ENCODE measurements at regions not wholly inside any gene's neighbourhood (a gene's known extent, or its start where the extent isn't known, plus 50 kb on each side); places are given as distances from the start of the nearest gene placed in this dataset.

DNA sequence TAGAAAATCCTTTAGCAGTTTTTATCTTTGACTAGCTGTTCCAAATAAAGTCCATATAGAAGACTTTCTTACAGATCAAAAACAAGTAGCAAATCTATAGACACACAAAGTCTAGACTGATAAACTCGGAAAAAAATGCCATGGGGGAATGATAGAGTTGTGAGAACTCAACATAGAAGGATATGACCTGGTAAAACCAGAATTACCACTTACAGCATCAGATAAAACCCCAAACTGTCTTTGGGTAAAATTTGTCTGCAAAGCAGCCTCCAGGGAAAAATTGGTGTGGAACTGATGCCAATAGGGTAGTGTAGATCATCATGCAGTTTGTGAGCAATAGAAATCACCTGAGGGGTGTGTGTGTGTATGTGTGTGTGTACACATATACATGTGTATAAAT is 579.1 kb downstream of the SPOCK3 start:
- no peak for TF ChIP-seq EP300 (IDR thresholded peaks at IDR 0.05; ENCODE audit: low read length)
- no peak for TF ChIP-seq BCL6 (CRISPR knock-in tag; IDR thresholded peaks at IDR 0.05)
- TF ChIP-seq SLC30A9 (CRISPR knock-in tag; IDR thresholded peaks at IDR 0.05) = no peak
- no peak for TF ChIP-seq POLR2A (conservative IDR thresholded peaks at IDR 0.05)
- TF ChIP-seq U2AF2 (optimal IDR thresholded peaks at IDR 0.05; ENCODE audit: low read depth, low read length) = no peak
- TF ChIP-seq, protein P1, sequence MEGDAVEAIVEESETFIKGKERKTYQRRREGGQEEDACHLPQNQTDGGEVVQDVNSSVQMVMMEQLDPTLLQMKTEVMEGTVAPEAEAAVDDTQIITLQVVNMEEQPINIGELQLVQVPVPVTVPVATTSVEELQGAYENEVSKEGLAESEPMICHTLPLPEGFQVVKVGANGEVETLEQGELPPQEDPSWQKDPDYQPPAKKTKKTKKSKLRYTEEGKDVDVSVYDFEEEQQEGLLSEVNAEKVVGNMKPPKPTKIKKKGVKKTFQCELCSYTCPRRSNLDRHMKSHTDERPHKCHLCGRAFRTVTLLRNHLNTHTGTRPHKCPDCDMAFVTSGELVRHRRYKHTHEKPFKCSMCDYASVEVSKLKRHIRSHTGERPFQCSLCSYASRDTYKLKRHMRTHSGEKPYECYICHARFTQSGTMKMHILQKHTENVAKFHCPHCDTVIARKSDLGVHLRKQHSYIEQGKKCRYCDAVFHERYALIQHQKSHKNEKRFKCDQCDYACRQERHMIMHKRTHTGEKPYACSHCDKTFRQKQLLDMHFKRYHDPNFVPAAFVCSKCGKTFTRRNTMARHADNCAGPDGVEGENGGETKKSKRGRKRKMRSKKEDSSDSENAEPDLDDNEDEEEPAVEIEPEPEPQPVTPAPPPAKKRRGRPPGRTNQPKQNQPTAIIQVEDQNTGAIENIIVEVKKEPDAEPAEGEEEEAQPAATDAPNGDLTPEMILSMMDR (IDR thresholded peaks at IDR 0.05 in 2 of 3, conservative IDR thresholded peaks at IDR 0.05 in 1 of 3; ENCODE audit: insufficient read depth in 2 of 3, low read depth in 1 of 3, low read length in 3 of 3) = no peak
- no peak for TF ChIP-seq NR2F6 (CRISPR knock-in tag; IDR thresholded peaks at IDR 0.05)
- TF ChIP-seq FOXJ2 (tag; IDR thresholded peaks at IDR 0.05) = no peak
- TF ChIP-seq, protein P2, sequence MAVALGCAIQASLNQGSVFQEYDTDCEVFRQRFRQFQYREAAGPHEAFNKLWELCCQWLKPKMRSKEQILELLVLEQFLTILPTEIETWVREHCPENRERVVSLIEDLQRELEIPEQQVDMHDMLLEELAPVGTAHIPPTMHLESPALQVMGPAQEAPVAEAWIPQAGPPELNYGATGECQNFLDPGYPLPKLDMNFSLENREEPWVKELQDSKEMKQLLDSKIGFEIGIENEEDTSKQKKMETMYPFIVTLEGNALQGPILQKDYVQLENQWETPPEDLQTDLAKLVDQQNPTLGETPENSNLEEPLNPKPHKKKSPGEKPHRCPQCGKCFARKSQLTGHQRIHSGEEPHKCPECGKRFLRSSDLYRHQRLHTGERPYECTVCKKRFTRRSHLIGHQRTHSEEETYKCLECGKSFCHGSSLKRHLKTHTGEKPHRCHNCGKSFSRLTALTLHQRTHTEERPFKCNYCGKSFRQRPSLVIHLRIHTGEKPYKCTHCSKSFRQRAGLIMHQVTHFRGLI (CRISPR knock-in tag; IDR thresholded peaks at IDR 0.05) = no peak
- TF ChIP-seq POLR2AphosphoS5 (IDR thresholded peaks at IDR 0.05; ENCODE audit: control insufficient read depth, insufficient read depth, low read depth, low read length) = no peak
